Activated CD8-positive, alpha-beta memory T cell treated with anti-CD3 and anti-CD28 coated beads, Interleukin-2, amount 10 ng/mL, durations not matched to agents 7 days and 5 days (primary cell): ENCODE measurements at regions not wholly inside any gene's neighbourhood (a gene's known extent, or its start where the extent isn't known, plus 50 kb on each side); places are given as distances from the start of the nearest gene placed in this dataset.

Experiments
- ATAC-seq: fragments of 150-1000 bp; cut with Tn5 transposase; one replicate; pipeline ENCODE4 v1.10.0; 2021; ENCODE audit warnings: moderate library complexity
- CTCF ChIA-PET: fragments of 350-600 bp; sonication (Branson Sonifier 250); formaldehyde crosslinking; loops from one replicate; lab custom pipeline; 2021; ENCODE audit warnings: antibody characterized with exemption; lab: Charles Lee
- DNase-seq: peaks from one replicate; pipeline ENCODE4 v3.0.0-alpha.2; 2020
- H3K27ac Mint-ChIP-seq: one replicate; pipeline ENCODE4 v1.8.0; 2021; ENCODE audit warnings: mild to moderate bottlenecking, mixed read lengths
- H3K27me3 Mint-ChIP-seq: one replicate; pipeline ENCODE4 v1.8.0; 2021; ENCODE audit warnings: mixed read lengths
- H3K36me3 Mint-ChIP-seq: one replicate; pipeline ENCODE4 v1.8.0; 2021; ENCODE audit warnings: mild to moderate bottlenecking, mixed read lengths
- H3K4me1 Mint-ChIP-seq: one replicate; pipeline ENCODE4 v1.8.0; 2021; ENCODE audit warnings: mixed read lengths
- H3K4me3 Mint-ChIP-seq: one replicate; pipeline ENCODE4 v1.8.0; 2021; ENCODE audit warnings: mild to moderate bottlenecking, moderate library complexity, mixed read lengths
- H3K9me3 Mint-ChIP-seq: one replicate; pipeline ENCODE4 v1.8.0; 2022; ENCODE audit warnings: low read depth, mixed read lengths

DNA sequence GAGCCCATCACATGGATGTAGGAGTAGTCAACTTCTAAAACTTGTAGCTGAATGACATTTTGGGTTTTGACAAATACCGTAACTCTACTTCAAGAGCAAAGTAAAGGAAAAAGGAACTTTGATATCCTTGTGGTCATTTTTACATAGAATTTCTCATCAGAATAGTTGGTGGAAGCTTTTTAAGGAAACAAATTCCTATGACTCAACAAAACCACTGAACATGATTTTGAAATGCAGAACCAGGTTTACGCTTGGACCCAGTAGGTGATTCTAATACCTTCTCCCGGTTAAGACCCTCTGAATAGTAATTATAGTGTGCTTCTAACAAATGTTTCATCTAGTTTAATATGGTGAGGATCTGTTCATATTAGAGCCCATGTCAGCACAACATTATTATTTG is 307.8 kb downstream of the GPR37 start:
- Mint-ChIP-seq H3K9me3 (no peaks in the 10 kb centered on the region), H3K27ac (no peak overlapping the region), H3K4me3 (no peak overlapping the region), H3K4me1 (no peaks in the 10 kb centered on the region), H3K36me3 (no peaks in the 10 kb centered on the region), H3K27me3 (no peaks in the 10 kb centered on the region)
- ATAC-seq (no peak), DNase-seq (no peak)
- CTCF ChIA-PET, result no interaction called here

DNA sequence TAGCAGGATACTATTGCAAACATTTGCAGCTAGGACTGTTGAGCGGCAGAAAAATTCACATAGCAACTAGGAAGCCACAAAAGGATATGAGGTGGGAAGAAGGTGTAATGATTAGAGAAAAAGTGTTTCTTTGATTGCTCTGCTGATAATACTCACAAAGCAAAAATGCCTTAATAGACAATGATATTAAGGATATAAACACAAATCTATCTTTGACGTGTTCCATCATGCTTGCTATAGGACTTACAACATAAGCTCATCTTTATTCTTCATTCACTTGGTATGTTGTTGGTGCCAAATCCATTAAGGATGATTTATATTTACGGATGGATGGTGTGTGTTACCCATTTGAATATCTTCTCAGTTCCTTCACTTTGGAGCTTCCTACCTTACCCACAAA is 309.3 kb downstream of the GPR37 start:
- no peaks in the 10 kb centered on the region for H3K27me3 Mint-ChIP-seq
- H3K4me1 Mint-ChIP-seq, result no peaks in the 10 kb centered on the region
- no peaks in the 10 kb centered on the region for H3K36me3 Mint-ChIP-seq
- no peak overlapping the region for H3K27ac Mint-ChIP-seq
- ATAC-seq (no peak), DNase-seq (no peak)
- no peak overlapping the region for H3K4me3 Mint-ChIP-seq
- CTCF ChIA-PET, result no interaction called here
- H3K9me3 Mint-ChIP-seq, result no peaks in the 10 kb centered on the region

- H3K36me3 Mint-ChIP-seq, result no peaks in the 10 kb centered on the region
- H3K27me3 Mint-ChIP-seq, result no peaks in the 10 kb centered on the region
- CTCF ChIA-PET, result no interaction called here
Measured at GRCh38 chr7:124452186-124452585, 313.4 kb downstream of the GPR37 start.

DNA sequence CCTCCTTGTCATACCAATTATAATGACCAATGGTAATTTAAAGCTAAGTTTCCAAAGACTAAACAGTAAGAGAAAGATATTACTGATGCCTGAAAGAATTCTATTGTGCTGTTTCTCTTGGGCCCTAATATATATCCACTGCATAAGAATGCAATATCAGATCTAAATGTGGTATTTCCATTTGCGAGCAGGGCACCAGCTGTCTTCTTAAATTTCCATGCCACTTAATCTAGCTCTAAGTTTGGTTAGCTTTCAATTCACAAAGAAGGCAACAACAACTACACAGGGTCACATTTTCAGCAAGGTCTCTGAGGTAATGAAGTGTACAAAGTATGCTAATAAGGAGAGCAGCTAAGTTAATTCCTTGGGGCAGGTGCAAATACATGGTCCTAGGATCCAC is 315.7 kb downstream of the GPR37 start:
- H3K9me3 Mint-ChIP-seq, result no peaks in the 10 kb centered on the region
- ATAC-seq (no peak), DNase-seq (no peak)
- CTCF ChIA-PET, result no interaction called here
- H3K27ac Mint-ChIP-seq, result no peak overlapping the region
- no peaks in the 10 kb centered on the region for H3K36me3 Mint-ChIP-seq
- no peaks in the 10 kb centered on the region for H3K4me1 Mint-ChIP-seq
- H3K4me3 Mint-ChIP-seq, result no peak overlapping the region
- no peaks in the 10 kb centered on the region for H3K27me3 Mint-ChIP-seq

More at GRCh38 chr7:124452186-124452585, 313.4 kb downstream of the GPR37 start:
- H3K4me3 Mint-ChIP-seq, result no peak overlapping the region
- no peaks in the 10 kb centered on the region for H3K4me1 Mint-ChIP-seq
- ATAC-seq (no peak), DNase-seq (no peak)
- no peaks in the 10 kb centered on the region for H3K9me3 Mint-ChIP-seq
- H3K27ac Mint-ChIP-seq, result no peak overlapping the region

GRCh38 chr7:124444696-124445480 is 320.7 kb downstream of the GPR37 start:
- Mint-ChIP-seq H3K4me3 (no peak overlapping the region), H3K9me3 (no peaks in the 10 kb centered on the region), H3K27ac (no peak overlapping the region), H3K4me1 (no peaks in the 10 kb centered on the region), H3K27me3 (no peaks in the 10 kb centered on the region), H3K36me3 (no peaks in the 10 kb centered on the region)
- CTCF ChIA-PET, result no interaction called here
- ATAC-seq (no peak), DNase-seq (no peak)

GRCh38 chr7:124443762-124444161 is 321.8 kb downstream of the GPR37 start:
- no peaks in the 10 kb centered on the region for H3K27me3 Mint-ChIP-seq
- no peak overlapping the region for H3K27ac Mint-ChIP-seq
- H3K4me3 Mint-ChIP-seq, result no peak overlapping the region
- ATAC-seq, result no peak
- H3K4me1 Mint-ChIP-seq, result no peaks in the 10 kb centered on the region
- DNase-seq, result no peak
- H3K36me3 Mint-ChIP-seq, result no peaks in the 10 kb centered on the region
- no peaks in the 10 kb centered on the region for H3K9me3 Mint-ChIP-seq
- CTCF ChIA-PET, result no interaction called here

DNA sequence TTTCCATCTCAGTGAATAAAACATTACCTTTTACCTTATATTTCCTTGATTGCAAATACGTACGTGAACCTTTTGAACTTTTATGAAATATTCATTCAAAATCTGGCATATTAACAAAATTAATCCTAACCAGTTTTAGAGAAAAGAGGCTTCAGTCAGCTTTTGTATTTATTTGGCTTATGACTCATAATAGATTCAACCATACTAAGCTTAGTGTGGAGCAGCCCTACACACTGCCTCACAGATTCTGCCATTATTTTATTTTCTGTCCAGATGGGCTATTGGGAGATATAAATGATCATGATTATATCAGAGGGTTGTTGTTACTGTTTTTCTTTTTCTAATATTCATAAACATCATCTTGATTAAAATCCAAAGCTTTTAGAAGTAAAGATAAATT is 325.5 kb downstream of the GPR37 start:
- H3K4me3 Mint-ChIP-seq, result no peak overlapping the region
- no peaks in the 10 kb centered on the region for H3K4me1 Mint-ChIP-seq
- DNase-seq, result no peak
- H3K27ac Mint-ChIP-seq, result no peak overlapping the region
- no peaks in the 10 kb centered on the region for H3K36me3 Mint-ChIP-seq
- H3K27me3 Mint-ChIP-seq, result no peaks in the 10 kb centered on the region
- CTCF ChIA-PET, result no interaction called here
- no peak for ATAC-seq
- no peaks in the 10 kb centered on the region for H3K9me3 Mint-ChIP-seq

DNA sequence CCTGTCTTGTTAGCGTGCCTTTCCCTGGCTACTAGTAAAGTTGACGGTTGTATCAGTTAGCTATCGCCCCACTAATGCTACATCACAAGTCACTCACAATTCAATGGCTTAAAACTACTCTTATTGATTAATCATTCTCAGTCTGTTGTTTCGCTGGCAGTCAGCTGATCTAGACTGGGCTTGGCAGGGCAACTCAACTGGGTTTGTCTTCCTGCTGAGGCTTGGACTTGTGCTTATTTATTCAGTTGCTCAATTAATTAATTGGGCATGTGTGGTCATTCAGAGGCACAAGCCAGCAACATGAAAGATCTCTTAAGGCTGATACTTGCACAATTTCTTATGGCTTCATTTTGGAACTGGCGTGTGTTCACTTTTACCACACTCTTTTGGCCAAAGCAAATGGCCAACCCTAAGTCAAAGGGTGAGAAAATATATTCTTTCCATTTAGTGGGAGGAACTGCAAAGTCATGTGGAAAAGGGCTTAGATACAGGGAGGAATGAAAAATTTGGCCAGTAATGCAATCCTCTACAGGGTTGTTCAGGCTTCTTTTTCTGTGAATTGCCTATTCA is 333.5 kb downstream of the GPR37 start:
- no peaks in the 10 kb centered on the region for H3K36me3 Mint-ChIP-seq
- CTCF ChIA-PET, result no interaction called here
- DNase-seq (no peak), ATAC-seq (no peak)
- no peak overlapping the region for H3K4me3 Mint-ChIP-seq
- H3K9me3 Mint-ChIP-seq, result peaks cover 3% of the 10 kb centered on the region
- H3K27ac Mint-ChIP-seq, result no peak overlapping the region
- H3K4me1 Mint-ChIP-seq, result no peaks in the 10 kb centered on the region
- no peaks in the 10 kb centered on the region for H3K27me3 Mint-ChIP-seq

GRCh38 chr7:124429923-124430322 is 335.7 kb downstream of the GPR37 start:
- H3K27me3 Mint-ChIP-seq, result no peaks in the 10 kb centered on the region
- H3K9me3 Mint-ChIP-seq, result peaks cover 3% of the 10 kb centered on the region
- H3K36me3 Mint-ChIP-seq, result no peaks in the 10 kb centered on the region
- H3K27ac Mint-ChIP-seq, result no peak overlapping the region
- H3K4me1 Mint-ChIP-seq, result no peaks in the 10 kb centered on the region
- ATAC-seq, result no peak
- DNase-seq, result no peak
- H3K4me3 Mint-ChIP-seq, result no peak overlapping the region
- CTCF ChIA-PET, result no interaction called here

DNA sequence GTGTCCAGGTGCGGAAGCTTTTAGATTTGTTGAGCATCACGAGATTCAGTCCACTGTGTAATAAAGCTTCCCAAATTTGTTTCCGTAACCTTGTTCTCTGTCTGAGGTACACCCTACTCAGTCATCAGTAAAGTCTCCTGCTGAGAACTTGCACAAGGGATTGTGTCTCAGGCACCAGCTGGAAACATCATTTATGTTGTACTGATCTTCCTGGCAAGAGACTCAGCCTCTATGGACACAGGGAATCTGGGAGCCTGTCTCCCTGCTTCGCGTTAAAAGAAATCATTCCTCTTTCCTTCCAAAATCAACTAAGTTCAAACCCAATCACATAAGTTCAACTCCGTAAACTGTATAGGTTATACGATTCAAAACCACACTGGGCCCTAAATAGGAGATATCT is 336.8 kb downstream of the GPR37 start:
- Mint-ChIP-seq H3K4me1 (no peaks in the 10 kb centered on the region), H3K4me3 (no peak overlapping the region), H3K9me3 (peaks cover 3% of the 10 kb centered on the region), H3K36me3 (no peaks in the 10 kb centered on the region), H3K27me3 (no peaks in the 10 kb centered on the region), H3K27ac (no peak overlapping the region)
- CTCF ChIA-PET, result no interaction called here
- DNase-seq, result no peak
- ATAC-seq, result no peak

GRCh38 chr7:124426621-124427020 is 339.0 kb downstream of the GPR37 start:
- Mint-ChIP-seq H3K4me3 (no peak overlapping the region), H3K9me3 (peaks cover 3% of the 10 kb centered on the region), H3K27me3 (no peaks in the 10 kb centered on the region), H3K36me3 (no peaks in the 10 kb centered on the region), H3K27ac (no peak overlapping the region), H3K4me1 (no peaks in the 10 kb centered on the region)
- no peak for ATAC-seq
- DNase-seq, result no peak
- CTCF ChIA-PET, result interaction anchor here (1.0 kb wide), 1 partner anchor 24 kb away, joined by 3 read pairs; no protein-coding TSS in a partner anchor

GRCh38 chr7:124423863-124424262 is 341.7 kb downstream of the GPR37 start:
- no peak overlapping the region for H3K4me3 Mint-ChIP-seq
- no peaks in the 10 kb centered on the region for H3K36me3 Mint-ChIP-seq
- H3K27ac Mint-ChIP-seq, result no peak overlapping the region
- CTCF ChIA-PET, result no interaction called here
- H3K9me3 Mint-ChIP-seq, result no peaks in the 10 kb centered on the region
- no peak for ATAC-seq
- no peak for DNase-seq
- no peaks in the 10 kb centered on the region for H3K4me1 Mint-ChIP-seq
- no peaks in the 10 kb centered on the region for H3K27me3 Mint-ChIP-seq

GRCh38 chr7:124422081-124422480 is 343.5 kb downstream of the GPR37 start:
- Mint-ChIP-seq H3K9me3 (no peaks in the 10 kb centered on the region), H3K27ac (no peak overlapping the region), H3K27me3 (no peaks in the 10 kb centered on the region), H3K4me1 (no peaks in the 10 kb centered on the region), H3K36me3 (no peaks in the 10 kb centered on the region), H3K4me3 (no peak overlapping the region)
- DNase-seq (no peak), ATAC-seq (no peak)
- CTCF ChIA-PET, result no interaction called here

DNA sequence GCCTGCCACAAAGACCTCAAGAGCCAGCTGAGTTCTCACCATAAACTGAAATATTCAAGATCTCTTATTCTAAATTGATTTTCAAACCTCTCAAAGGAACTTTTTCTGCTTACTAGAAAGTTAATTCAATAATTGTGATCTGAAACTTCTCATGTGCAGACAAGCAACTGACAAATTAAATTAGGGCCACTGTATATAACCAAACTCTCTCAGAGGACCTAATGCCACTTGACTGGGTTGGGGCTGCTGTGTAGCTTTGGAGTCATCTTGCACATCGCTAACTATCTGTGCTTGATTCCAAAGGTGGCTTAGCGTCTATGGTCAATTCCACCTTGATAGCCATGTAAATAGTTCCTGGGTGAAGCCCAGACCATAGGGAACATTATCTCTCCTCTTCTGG is 345.2 kb downstream of the GPR37 start:
- ATAC-seq (no peak), DNase-seq (no peak)
- no peaks in the 10 kb centered on the region for H3K4me1 Mint-ChIP-seq
- CTCF ChIA-PET, result no interaction called here
- no peak overlapping the region for H3K4me3 Mint-ChIP-seq
- no peaks in the 10 kb centered on the region for H3K9me3 Mint-ChIP-seq
- no peaks in the 10 kb centered on the region for H3K36me3 Mint-ChIP-seq
- no peaks in the 10 kb centered on the region for H3K27me3 Mint-ChIP-seq
- no peak overlapping the region for H3K27ac Mint-ChIP-seq
